ENCODE measurements at regions not wholly inside any gene's neighbourhood (a gene's known extent, or its start where the extent isn't known, plus 50 kb on each side); places are given as distances from the start of the nearest gene placed in this dataset.

GRCh38 chr11:112732031-112732430 is 229.2 kb upstream of the NCAM1 start:
- H3K4me1 ChIP-seq, result peaks cover 0 to 4% of the 10 kb centered on the region in 2 donors
- H3K27ac ChIP-seq, result no peak overlapping the region
- no peaks in the 10 kb centered on the region for H3K36me3 ChIP-seq
- no peak overlapping the region for H3K4me3 ChIP-seq
- intact Hi-C loops (cut with DNase I; ENCODE audit: low total_unique reads), result no loop called here
- H3K27me3 ChIP-seq, result no peaks in the 10 kb centered on the region
- H3K9me3 ChIP-seq, result no peaks in the 10 kb centered on the region
- TF ChIP-seq POLR2A (IDR thresholded peaks at IDR 0.05) (no peak), CTCF (IDR thresholded peaks at IDR 0.05) (no peak)
- no peak for DNase-seq

DNA sequence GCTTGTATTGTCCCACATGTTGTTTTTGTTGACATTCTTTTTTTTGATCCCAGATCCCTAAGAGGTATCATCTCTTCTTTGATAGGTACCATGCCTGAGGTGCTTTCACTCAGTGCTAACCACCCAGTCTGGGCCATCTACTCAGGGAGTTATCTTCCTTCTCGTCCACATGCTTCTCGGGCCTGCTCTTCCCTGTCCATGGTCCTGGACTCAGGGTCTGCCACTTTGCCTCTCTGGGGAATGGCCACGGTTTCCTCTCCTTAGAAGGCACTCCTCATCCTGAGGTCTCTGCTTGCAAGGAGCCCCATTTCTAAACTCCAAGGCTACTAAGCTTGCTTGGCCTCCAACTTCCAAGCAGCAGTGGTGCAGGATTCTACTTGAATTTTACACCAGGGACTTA is 227.0 kb upstream of the NCAM1 start:
- DNase-seq, result no peak
- Histone ChIP-seq H3K9me3 (no peaks in the 10 kb centered on the region), H3K27ac (no peak overlapping the region), H3K4me3 (no peak overlapping the region), H3K36me3 (no peaks in the 10 kb centered on the region), H3K4me1 (no peaks in the 10 kb centered on the region), H3K27me3 (no peaks in the 10 kb centered on the region)
- no peak for TF ChIP-seq POLR2A (IDR thresholded peaks at IDR 0.05)
- no peak for TF ChIP-seq CTCF (IDR thresholded peaks at IDR 0.05)
- intact Hi-C loops (cut with DNase I; ENCODE audit: low total_unique reads), result no loop called here

- H3K4me3 ChIP-seq, result no peak overlapping the region
- H3K36me3 ChIP-seq, result no peaks in the 10 kb centered on the region
- no peaks in the 10 kb centered on the region for H3K9me3 ChIP-seq
- DNase-seq, result no peak
- intact Hi-C loops (cut with DNase I; ENCODE audit: low total_unique reads), result no loop called here
- H3K4me1 ChIP-seq, result no peaks in the 10 kb centered on the region
- no peaks in the 10 kb centered on the region for H3K27me3 ChIP-seq
- TF ChIP-seq CTCF (IDR thresholded peaks at IDR 0.05) (no peak), POLR2A (IDR thresholded peaks at IDR 0.05) (no peak)
- no peak overlapping the region for H3K27ac ChIP-seq
These were observed 225.8 kb upstream of the NCAM1 start for GRCh38 chr11:112735470-112735869.

DNA sequence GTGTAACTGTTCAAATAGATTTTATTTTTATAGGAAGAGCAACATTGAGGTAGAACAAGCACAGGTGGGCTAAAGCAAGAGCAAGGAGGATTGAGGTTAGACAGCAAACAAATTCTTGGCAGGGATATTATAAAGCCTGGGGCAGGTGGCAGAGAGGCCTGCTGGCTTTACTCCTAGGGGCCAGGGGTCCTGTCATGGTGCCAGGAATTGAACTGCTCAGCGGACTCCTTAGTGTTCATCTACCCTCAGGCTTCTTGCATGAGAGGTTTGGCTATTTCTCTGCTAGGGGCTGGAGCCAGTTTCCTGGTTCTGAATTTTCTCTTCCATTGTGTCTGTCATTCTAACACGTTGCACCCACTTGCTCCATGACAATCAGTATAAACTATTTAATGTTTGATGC is 217.2 kb upstream of the NCAM1 start:
- TF ChIP-seq POLR2A (IDR thresholded peaks at IDR 0.05) (no peak), CTCF (IDR thresholded peaks at IDR 0.05) (no peak)
- Histone ChIP-seq H3K36me3 (no peaks in the 10 kb centered on the region), H3K27me3 (no peaks in the 10 kb centered on the region), H3K4me1 (peaks cover 0 to 6% of the 10 kb centered on the region in 2 donors), H3K27ac (no peak overlapping the region), H3K9me3 (no peaks in the 10 kb centered on the region), H3K4me3 (no peak overlapping the region)
- intact Hi-C loops (cut with DNase I; ENCODE audit: low total_unique reads), result no loop called here
- no peak for DNase-seq

DNA sequence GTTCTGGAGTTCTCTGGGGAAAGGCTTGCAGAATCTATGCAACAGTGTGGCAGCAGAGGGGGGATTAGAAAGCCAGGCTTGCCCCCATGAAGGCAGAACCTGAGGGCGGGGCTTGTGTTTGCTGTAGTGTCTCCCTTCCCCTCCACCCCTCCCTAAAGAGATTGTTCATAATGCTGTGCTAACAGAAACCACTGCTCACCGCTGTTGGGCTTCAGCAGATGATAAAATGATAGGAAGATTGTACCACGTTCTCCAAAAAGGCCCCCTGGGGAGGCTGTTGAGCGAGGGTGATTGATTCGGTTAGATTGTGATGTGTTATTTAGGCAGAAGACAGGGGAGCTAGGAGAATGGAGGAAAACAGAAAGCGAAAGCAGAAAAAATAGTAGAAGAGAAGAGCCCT is 215.2 kb upstream of the NCAM1 start:
- TF ChIP-seq CTCF (IDR thresholded peaks at IDR 0.05) (no peak), POLR2A (IDR thresholded peaks at IDR 0.05) (no peak)

More for the DNA sequence above, 215.2 kb upstream of the NCAM1 start:
- Histone ChIP-seq H3K4me1 (peaks cover 0 to 6% of the 10 kb centered on the region in 2 donors), H3K27ac (no peak overlapping the region), H3K9me3 (no peaks in the 10 kb centered on the region), H3K36me3 (no peaks in the 10 kb centered on the region), H3K27me3 (no peaks in the 10 kb centered on the region), H3K4me3 (no peak overlapping the region)
- no peak for DNase-seq
- intact Hi-C loops (cut with DNase I; ENCODE audit: low total_unique reads), result no loop called here
